HG03565 (cell line): ENCODE measurements at regions not wholly inside any gene's neighbourhood (a gene's known extent, or its start where the extent isn't known, plus 50 kb on each side); places are given as distances from the start of the nearest gene placed in this dataset.

Experiments
- ATAC-seq: cut with Tn5 transposase; IDR thresholded peaks from one replicate; pipeline ENCODE4 v1.9.1; 2021; ENCODE audit warnings: mild to moderate bottlenecking, moderate library complexity; ENCODE audit not compliant: unreplicated experiment

GRCh38 chr6:23335894-23336293, 766.5 kb downstream of the HDGFL1 start:
- no peak for ATAC-seq

GRCh38 chr6:23339268-23339667, 769.9 kb downstream of the HDGFL1 start:
- no peak for ATAC-seq

- no peak for ATAC-seq
Measured at GRCh38 chr6:23340271-23340670, 770.9 kb downstream of the HDGFL1 start.

GRCh38 chr6:23343610-23344306, 774.4 kb downstream of the HDGFL1 start:
- no peak for ATAC-seq

- no peak for ATAC-seq
Measured at GRCh38 chr6:23348185-23348584, 777.8 kb upstream of the NRSN1 start.

GRCh38 chr6:23349521-23350147, 776.4 kb upstream of the NRSN1 start:
- no peak for ATAC-seq

- ATAC-seq = no peak
Measured at GRCh38 chr6:23350752-23351453, 775.1 kb upstream of the NRSN1 start.

- ATAC-seq = no peak
Measured at GRCh38 chr6:23354004-23354403, 772.0 kb upstream of the NRSN1 start.

- no peak for ATAC-seq
Measured at GRCh38 chr6:23357185-23357766, 768.7 kb upstream of the NRSN1 start.

- no peak for ATAC-seq
Measured at GRCh38 chr6:23365732-23366131, 760.3 kb upstream of the NRSN1 start.

- ATAC-seq = no peak
Measured at GRCh38 chr6:23367311-23367710, 758.7 kb upstream of the NRSN1 start.

GRCh38 chr6:23368557-23368956, 757.5 kb upstream of the NRSN1 start:
- ATAC-seq = no peak

- ATAC-seq = no peak
Measured at GRCh38 chr6:23370051-23370450, 756.0 kb upstream of the NRSN1 start.

GRCh38 chr6:23371132-23371915, 754.7 kb upstream of the NRSN1 start:
- no peak for ATAC-seq

GRCh38 chr6:23377830-23378229, 748.2 kb upstream of the NRSN1 start:
- ATAC-seq = no peak

GRCh38 chr6:23380465-23380864, 745.5 kb upstream of the NRSN1 start:
- no peak for ATAC-seq

- ATAC-seq = no peak
Measured at GRCh38 chr6:23388086-23388783, 737.8 kb upstream of the NRSN1 start.

- ATAC-seq = no peak
Measured at GRCh38 chr6:23389386-23389785, 736.6 kb upstream of the NRSN1 start.

GRCh38 chr6:23390221-23390620, 735.8 kb upstream of the NRSN1 start:
- ATAC-seq = no peak

- no peak for ATAC-seq
Measured at GRCh38 chr6:23394681-23395080, 731.3 kb upstream of the NRSN1 start.
